Ascending aorta (tissue), 2 donors: ENCODE measurements at regions not wholly inside any gene's neighbourhood (a gene's known extent, or its start where the extent isn't known, plus 50 kb on each side); places are given as distances from the start of the nearest gene placed in this dataset.
A peak's percentile ranks its signal among the peaks of the same experiment; 100 is the strongest.
"Not testable (repeated sequence)": the region's sequence is repeated elsewhere in the genome, so short reads cannot be mapped to it uniquely, and the experiment has no call there.

Source experiments
- DNase-seq, 2 donors: peaks; one replicate each; pipeline ENCODE4 v3.0.0-alpha.2; 2019; ENCODE audit warnings: low spot score in 2 of 2
- H3K27ac ChIP-seq, 2 donors: fragments of 200-600 bp; sonication (generic); one replicate each; pipeline ENCODE4 v1.5.1; 2016 to 2017; ENCODE audit warnings: mild to moderate bottlenecking in 1 of 2
- H3K27me3 ChIP-seq: fragments of 200-600 bp; sonication (generic); one replicate; pipeline ENCODE4 v1.5.1; 2017
- H3K36me3 ChIP-seq, 2 donors: fragments of 200-600 bp; sonication (generic); one replicate each; pipeline ENCODE4 v1.5.1; 2016
- H3K4me1 ChIP-seq, 2 donors: fragments of 200-600 bp; sonication (generic); one replicate each; pipeline ENCODE4 v1.5.1; 2016 to 2017; ENCODE audit warnings: mild to moderate bottlenecking in 1 of 2
- H3K4me3 ChIP-seq, 2 donors: fragments of 200-600 bp; sonication (generic); one replicate each; pipeline ENCODE4 v1.5.1; 2016 to 2017; ENCODE audit warnings: mild to moderate bottlenecking in 1 of 2
- H3K9me3 ChIP-seq, 2 donors: fragments of 200-600 bp; sonication (generic); one replicate each; pipeline ENCODE4 v1.5.1; 2016
- CTCF ChIP-seq, 3 experiments: fragments of 200-600 bp in 2 of 3; fragments of 450-650 bp in 1 of 3; sonication (generic) in 2 of 3; IDR thresholded peaks; one replicate each; pipeline ENCODE4 v1.5.1; 2016 to 2019; ENCODE audit warnings: antibody characterized with exemption in 3 of 3, mild to moderate bottlenecking in 1 of 3, moderate library complexity in 1 of 3
- intact Hi-C: fragments of 100-400 bp; cut with DNase I; formaldehyde crosslinking; loops from one replicate; pipeline ENCODE4 v1.15.1; 2023

- DNase-seq = no peak
- Histone ChIP-seq H3K27me3 (no peaks in the 10 kb centered on the region), H3K27ac (no peak overlapping the region), H3K36me3 (no peaks in the 10 kb centered on the region), H3K9me3 (no peaks in the 10 kb centered on the region), H3K4me1 (no peaks in the 10 kb centered on the region), H3K4me3 (no peak overlapping the region)
- intact Hi-C loops = no loop called here
- TF ChIP-seq CTCF (IDR thresholded peaks at IDR 0.05) = no peak
Measured at GRCh38 chr15:21267226-21267625, 173.1 kb downstream of the POTEB3 start.

- H3K9me3 ChIP-seq, intact Hi-C loops, H3K27ac ChIP-seq, DNase-seq, H3K36me3 ChIP-seq, H3K27me3 ChIP-seq, H3K4me1 ChIP-seq, H3K4me3 ChIP-seq: not testable (repeated sequence)
Measured at GRCh38 chr15:21265628-21266027, 174.7 kb downstream of the POTEB3 start.

- no peaks in the 10 kb centered on the region for H3K27me3 ChIP-seq
- no peak for DNase-seq
- H3K9me3 ChIP-seq = no peaks in the 10 kb centered on the region
- H3K36me3 ChIP-seq = no peaks in the 10 kb centered on the region
- intact Hi-C loops = no loop called here
- H3K4me1 ChIP-seq = no peaks in the 10 kb centered on the region
- no peak overlapping the region for H3K27ac ChIP-seq
- no peak overlapping the region for H3K4me3 ChIP-seq
- TF ChIP-seq CTCF (IDR thresholded peaks at IDR 0.05) = no peak
Measured at GRCh38 chr15:21262851-21263425, 177.4 kb downstream of the POTEB3 start.

GRCh38 chr15:21261965-21262850 lies 178.1 kb downstream of the POTEB3 start:
- H3K4me1 ChIP-seq = no peaks in the 10 kb centered on the region
- peak in 1 of 2 donors; percentile 62 for DNase-seq
- H3K27me3 ChIP-seq = no peaks in the 10 kb centered on the region
- H3K36me3 ChIP-seq = no peaks in the 10 kb centered on the region
- no peak overlapping the region for H3K4me3 ChIP-seq
- intact Hi-C loops = no loop called here
- H3K27ac ChIP-seq = no peak overlapping the region
- no peak for TF ChIP-seq CTCF (IDR thresholded peaks at IDR 0.05)
- H3K9me3 ChIP-seq = no peaks in the 10 kb centered on the region

- DNase-seq = peak in 1 of 2 donors; percentile 60
- no peak for TF ChIP-seq CTCF (IDR thresholded peaks at IDR 0.05)
- intact Hi-C loops = no loop called here
Measured at GRCh38 chr15:21261396-21261964, 178.8 kb downstream of the POTEB3 start.

GRCh38 chr15:21260966-21261395 lies 179.3 kb downstream of the POTEB3 start:
- no peaks in the 10 kb centered on the region for H3K36me3 ChIP-seq
- DNase-seq = no peak
- intact Hi-C loops = no loop called here
- H3K4me3 ChIP-seq = no peak overlapping the region
- no peak overlapping the region for H3K27ac ChIP-seq
- H3K4me1 ChIP-seq = no peaks in the 10 kb centered on the region
- no peaks in the 10 kb centered on the region for H3K9me3 ChIP-seq
- H3K27me3 ChIP-seq = no peaks in the 10 kb centered on the region
- TF ChIP-seq CTCF (IDR thresholded peaks at IDR 0.05) = no peak

More at GRCh38 chr15:21261396-21261964, 178.8 kb downstream of the POTEB3 start:
- Histone ChIP-seq H3K4me1 (no peaks in the 10 kb centered on the region), H3K4me3 (no peak overlapping the region), H3K27ac (no peak overlapping the region), H3K9me3 (no peaks in the 10 kb centered on the region), H3K36me3 (no peaks in the 10 kb centered on the region), H3K27me3 (no peaks in the 10 kb centered on the region)

GRCh38 chr15:21258635-21259034 lies 181.7 kb downstream of the POTEB3 start:
- H3K4me1 ChIP-seq, H3K9me3 ChIP-seq, H3K27me3 ChIP-seq, H3K27ac ChIP-seq, H3K4me3 ChIP-seq, DNase-seq, H3K36me3 ChIP-seq, intact Hi-C loops: not testable (repeated sequence)

- H3K4me3 ChIP-seq, H3K4me1 ChIP-seq, H3K27me3 ChIP-seq, intact Hi-C loops, H3K27ac ChIP-seq, H3K36me3 ChIP-seq, DNase-seq, H3K9me3 ChIP-seq: not testable (repeated sequence)
Measured at GRCh38 chr15:21249508-21250019, 190.7 kb downstream of the POTEB3 start.
